Subcutaneous abdominal adipose tissue (tissue), 5 donors: ENCODE measurements at regions not wholly inside any gene's neighbourhood (a gene's known extent, or its start where the extent isn't known, plus 50 kb on each side); places are given as distances from the start of the nearest gene placed in this dataset.
"Not testable (repeated sequence)": the region's sequence is repeated elsewhere in the genome, so short reads cannot be mapped to it uniquely, and the experiment has no call there.

Experiments
- H3K27ac ChIP-seq: one replicate; pipeline ENCODE4 v1.7.0; 2013; ENCODE audit warnings: low read depth, mild to moderate bottlenecking, inconsistent platforms, low read length, moderate library complexity
- H3K27me3 ChIP-seq, 5 donors: one replicate each; pipeline ENCODE4 v1.7.0; 2013; ENCODE audit warnings: low read length in 5 of 5, inconsistent platforms in 1 of 5; ENCODE audit not compliant: control insufficient read depth in 5 of 5, insufficient read depth in 4 of 5
- H3K36me3 ChIP-seq, 5 donors: one replicate each; pipeline ENCODE4 v1.7.0; 2013; ENCODE audit warnings: low read length in 5 of 5; ENCODE audit not compliant: control insufficient read depth in 5 of 5, insufficient read depth in 5 of 5
- H3K4me1 ChIP-seq, 5 donors: one replicate each; pipeline ENCODE4 v1.7.0; 2013; ENCODE audit warnings: low read length in 5 of 5, mild to moderate bottlenecking in 3 of 5, moderate library complexity in 1 of 5; ENCODE audit not compliant: control insufficient read depth in 5 of 5, insufficient read depth in 5 of 5
- H3K4me3 ChIP-seq, 5 donors: one replicate each; pipeline ENCODE4 v1.7.0; 2013; ENCODE audit warnings: low read length in 5 of 5, low read depth in 1 of 5
- H3K9ac ChIP-seq, 5 donors: one replicate each; pipeline ENCODE4 v1.7.0; 2013; ENCODE audit warnings: low read length in 5 of 5, mild to moderate bottlenecking in 4 of 5, moderate library complexity in 3 of 5
- H3K9me3 ChIP-seq, 5 donors: one replicate each; pipeline ENCODE4 v1.7.0; 2013; ENCODE audit warnings: low read length in 5 of 5; ENCODE audit not compliant: control insufficient read depth in 5 of 5
- donor health status: healthy.
- donor health status: healthy.
- donor health status: healthy.
- donor health status: healthy.
- donor health status: healthy.

- H3K9ac ChIP-seq, H3K36me3 ChIP-seq, H3K27me3 ChIP-seq, H3K4me3 ChIP-seq, H3K9me3 ChIP-seq, H3K27ac ChIP-seq: not testable (repeated sequence)
- H3K4me1 ChIP-seq: peaks cover 4 to 19% (median 12%) of the 10 kb centered on the region in 5 donors
Measured at GRCh38 chr3:66652100-66652499, 151.3 kb upstream of the LRIG1 start.

- no peak overlapping the region for H3K9ac ChIP-seq
- H3K36me3 ChIP-seq: no peaks in the 10 kb centered on the region
- peak overlapping the region; percentile 71 for H3K27ac ChIP-seq
- H3K27me3 ChIP-seq: no peaks in the 10 kb centered on the region
- H3K4me3 ChIP-seq: no peak overlapping the region
- H3K4me1 ChIP-seq: peaks cover 4 to 19% (median 12%) of the 10 kb centered on the region in 5 donors
- H3K9me3 ChIP-seq: no peaks in the 10 kb centered on the region
Measured at GRCh38 chr3:66655044-66655443, 154.2 kb upstream of the LRIG1 start.

GRCh38 chr3:66655671-66656070, 154.8 kb upstream of the LRIG1 start:
- Histone ChIP-seq H3K36me3 (no peaks in the 10 kb centered on the region), H3K27me3 (no peaks in the 10 kb centered on the region), H3K27ac (peak overlapping the region; percentile 71), H3K9ac (no peak overlapping the region), H3K4me3 (no peak overlapping the region), H3K9me3 (no peaks in the 10 kb centered on the region), H3K4me1 (peaks cover 4 to 19% (median 12%) of the 10 kb centered on the region in 5 donors)

GRCh38 chr3:66656609-66657008, 155.8 kb upstream of the LRIG1 start:
- H3K36me3 ChIP-seq: no peaks in the 10 kb centered on the region
- peaks cover 4 to 19% (median 12%) of the 10 kb centered on the region in 5 donors for H3K4me1 ChIP-seq
- H3K27ac ChIP-seq: peak overlapping the region; percentile 71
- H3K9ac ChIP-seq: no peak overlapping the region
- no peaks in the 10 kb centered on the region for H3K27me3 ChIP-seq
- no peaks in the 10 kb centered on the region for H3K9me3 ChIP-seq
- H3K4me3 ChIP-seq: no peak overlapping the region

- Histone ChIP-seq H3K36me3 (no peaks in the 10 kb centered on the region), H3K9ac (no peak overlapping the region), H3K4me1 (peaks cover 4 to 19% (median 12%) of the 10 kb centered on the region in 5 donors), H3K27me3 (no peaks in the 10 kb centered on the region), H3K4me3 (no peak overlapping the region), H3K27ac (no peak overlapping the region), H3K9me3 (no peaks in the 10 kb centered on the region)
Measured at GRCh38 chr3:66659056-66659455, 158.2 kb upstream of the LRIG1 start.

GRCh38 chr3:66661628-66662027, 160.8 kb upstream of the LRIG1 start:
- Histone ChIP-seq H3K36me3 (no peaks in the 10 kb centered on the region), H3K27me3 (no peaks in the 10 kb centered on the region), H3K9me3 (no peaks in the 10 kb centered on the region), H3K9ac (no peak overlapping the region), H3K4me1 (peaks cover 0 to 2% (median 0%) of the 10 kb centered on the region in 5 donors), H3K4me3 (no peak overlapping the region), H3K27ac (no peak overlapping the region)

- H3K36me3 ChIP-seq: no peaks in the 10 kb centered on the region
- H3K9me3 ChIP-seq: no peaks in the 10 kb centered on the region
- H3K4me3 ChIP-seq: no peak overlapping the region
- H3K27me3 ChIP-seq: no peaks in the 10 kb centered on the region
- H3K9ac ChIP-seq: no peak overlapping the region
- H3K4me1 ChIP-seq: no peaks in the 10 kb centered on the region
- H3K27ac ChIP-seq: no peak overlapping the region
Measured at GRCh38 chr3:66662894-66663293, 162.1 kb upstream of the LRIG1 start.

- no peak overlapping the region for H3K27ac ChIP-seq
- H3K4me1 ChIP-seq: no peaks in the 10 kb centered on the region
- no peak overlapping the region for H3K9ac ChIP-seq
Measured at GRCh38 chr3:66665021-66665695, 164.3 kb upstream of the LRIG1 start.

GRCh38 chr3:66666362-66666761, 165.5 kb upstream of the LRIG1 start:
- Histone ChIP-seq H3K9ac (no peak overlapping the region), H3K4me3 (no peak overlapping the region), H3K36me3 (no peaks in the 10 kb centered on the region), H3K27ac (no peak overlapping the region), H3K9me3 (no peaks in the 10 kb centered on the region), H3K4me1 (peaks cover 0 to 2% (median 0%) of the 10 kb centered on the region in 5 donors), H3K27me3 (no peaks in the 10 kb centered on the region)

More at GRCh38 chr3:66665021-66665695, 164.3 kb upstream of the LRIG1 start:
- H3K27me3 ChIP-seq: no peaks in the 10 kb centered on the region
- H3K4me3 ChIP-seq: no peak overlapping the region
- no peaks in the 10 kb centered on the region for H3K36me3 ChIP-seq
- H3K9me3 ChIP-seq: no peaks in the 10 kb centered on the region

GRCh38 chr3:66667263-66667662, 166.4 kb upstream of the LRIG1 start:
- Histone ChIP-seq H3K36me3 (no peaks in the 10 kb centered on the region), H3K27ac (no peak overlapping the region), H3K9me3 (no peaks in the 10 kb centered on the region), H3K27me3 (no peaks in the 10 kb centered on the region), H3K4me1 (peaks cover 0 to 2% (median 0%) of the 10 kb centered on the region in 5 donors), H3K4me3 (no peak overlapping the region), H3K9ac (no peak overlapping the region)
